T-cell (primary cell): ENCODE measurements at regions not wholly inside any gene's neighbourhood (a gene's known extent, or its start where the extent isn't known, plus 50 kb on each side); places are given as distances from the start of the nearest gene placed in this dataset.

Source experiments
- ATAC-seq, 4 experiments: fragments of 200-7000 bp in 3 of 4; fragments of 150-1000 bp in 1 of 4; cut with Tn5 transposase; replicated peaks in 1 of 4; 1 replicate in 3 of 4; 2 replicates in 1 of 4; pipeline ENCODE4 v1.10.0; 2021; ENCODE audit warnings: moderate library complexity in 3 of 4, mild to moderate bottlenecking in 2 of 4, moderate number of reproducible peaks in 1 of 4
- CTCF ChIA-PET, 2 donors: fragments of 300-600 bp; sonication (Branson Sonifier 250); formaldehyde crosslinking; loops; one replicate each; lab custom pipeline; 2022; ENCODE audit warnings: antibody characterized with exemption in 2 of 2; lab: Charles Lee
- POLR2A ChIA-PET, 2 donors: fragments of 300-600 bp; sonication (Branson Sonifier 250); formaldehyde crosslinking; loops; one replicate each; lab custom pipeline; 2022; ENCODE audit warnings: antibody characterized with exemption in 2 of 2; lab: Charles Lee
- DNase-seq, 35 experiments: peaks; one replicate each; pipeline versions ENCODE4 v3.0.0 to v3.0.0-alpha.2; 2013 to 2023
- H3K27ac ChIP-seq: one replicate; pipeline ENCODE4 v1.5.1; 2013; ENCODE audit warnings: low read length
- H3K27me3 ChIP-seq, 2 experiments: replicated peaks in 1 of 2; 1 replicate in 1 of 2; 2 replicates in 1 of 2; pipeline versions ENCODE4 v1.6.1 to v1.7.0; 2013; ENCODE audit warnings: low read length in 1 of 2, mixed read lengths in 1 of 2; ENCODE audit not compliant: control insufficient read depth in 2 of 2, insufficient read depth in 2 of 2; ENCODE audit errors: extremely low read depth in 1 of 2
- H3K36me3 ChIP-seq, 2 donors: 1 replicate in 1 of 2; 2 replicates in 1 of 2; pipeline versions ENCODE4 v1.6.1 to v1.7.0; 2013; ENCODE audit warnings: low read length in 1 of 2; ENCODE audit not compliant: control insufficient read depth in 2 of 2, insufficient read depth in 1 of 2; ENCODE audit errors: extremely low read depth in 1 of 2
- H3K4me1 ChIP-seq, 2 experiments: 1 replicate in 1 of 2; 2 replicates in 1 of 2; pipeline versions ENCODE4 v1.6.1 to v1.7.0; 2013; ENCODE audit warnings: low read length in 2 of 2, mixed read lengths in 1 of 2; ENCODE audit not compliant: insufficient read depth in 2 of 2, control insufficient read depth in 1 of 2; ENCODE audit errors: extremely low read depth in 1 of 2
- H3K4me3 ChIP-seq, 2 donors: 1 replicate in 1 of 2; 2 replicates in 1 of 2; pipeline versions ENCODE4 v1.5.1 to v1.7.0; 2013; ENCODE audit warnings: mild to moderate bottlenecking in 2 of 2, low read length in 1 of 2, moderate library complexity in 1 of 2; ENCODE audit not compliant: control insufficient read depth in 1 of 2; ENCODE audit errors: extremely low read depth in 1 of 2
- H3K9me3 ChIP-seq: 2 replicates; pipeline ENCODE4 v1.7.0; 2013
- H3K27ac Mint-ChIP-seq, 2 donors: one replicate each; pipeline ENCODE4 v1.8.0; 2020 to 2021; ENCODE audit warnings: mild to moderate bottlenecking in 2 of 2, mixed read lengths in 2 of 2
- H3K27me3 Mint-ChIP-seq, 2 donors: one replicate each; pipeline ENCODE4 v1.8.0; 2021 to 2022; ENCODE audit warnings: mixed read lengths in 2 of 2
- H3K36me3 Mint-ChIP-seq: one replicate; pipeline ENCODE4 v1.8.0; 2021; ENCODE audit warnings: mixed read lengths
- H3K4me1 Mint-ChIP-seq, 3 donors: one replicate each; pipeline ENCODE4 v1.8.0; 2020 to 2022; ENCODE audit warnings: mixed read lengths in 3 of 3, mild to moderate bottlenecking in 1 of 3
- H3K4me3 Mint-ChIP-seq, 3 donors: one replicate each; pipeline ENCODE4 v1.8.0; 2020 to 2022; ENCODE audit warnings: mild to moderate bottlenecking in 3 of 3, mixed read lengths in 3 of 3, moderate library complexity in 3 of 3
- H3K9me3 Mint-ChIP-seq, 3 donors: one replicate each; pipeline ENCODE4 v1.8.0; 2020 to 2022; ENCODE audit warnings: mixed read lengths in 3 of 3
- WGBS: methylation state at CpG from one replicate; pipeline ENCODE4 v1.1.5; 2013; ENCODE audit warnings: missing lambda C conversion rate; ENCODE audit not compliant: insufficient coverage; 5-methylcytosine and 5-hydroxymethylcytosine counted together

GRCh38 chr1:182288749-182289604 lies 102.6 kb downstream of the GLUL start:
- Histone ChIP-seq H3K36me3 (no peaks in the 10 kb centered on the region), H3K27ac (no peak overlapping the region), H3K9me3 (no peaks in the 10 kb centered on the region), H3K4me1 (no peaks in the 10 kb centered on the region), H3K4me3 (no peak overlapping the region), H3K27me3 (no peaks in the 10 kb centered on the region)
- Mint-ChIP-seq H3K27me3 (no peaks in the 10 kb centered on the region), H3K27ac (no peak overlapping the region), H3K4me3 (no peak overlapping the region), H3K9me3 (no peaks in the 10 kb centered on the region), H3K36me3 (no peaks in the 10 kb centered on the region), H3K4me1 (peaks cover 3 to 14% (median 9%) of the 10 kb centered on the region in 3 donors)
- DNase-seq (no peak), ATAC-seq (no peak)
- 100% methylated on average over 1 of the region's 4 CpGs for WGBS
- ChIA-PET CTCF (interaction anchor here (0.6 to 1.4 kb wide), 4 partner anchors 8 to 235 kb away, joined by 3 to 5 read pairs (median 4); no protein-coding TSS in a partner anchor), POLR2A (no interaction called here)

- Histone ChIP-seq H3K9me3 (no peaks in the 10 kb centered on the region), H3K4me1 (no peaks in the 10 kb centered on the region), H3K4me3 (no peak overlapping the region), H3K36me3 (no peaks in the 10 kb centered on the region), H3K27ac (no peak overlapping the region), H3K27me3 (no peaks in the 10 kb centered on the region)
- DNase-seq (no peak), ATAC-seq (no peak)
- H3K36me3 Mint-ChIP-seq, result no peaks in the 10 kb centered on the region
- H3K4me3 Mint-ChIP-seq, result no peak overlapping the region
- no peaks in the 10 kb centered on the region for H3K9me3 Mint-ChIP-seq
- H3K27me3 Mint-ChIP-seq, result peaks cover 0 to 3% of the 10 kb centered on the region in 2 donors
- WGBS, result 86% methylated on average over 2 of the region's 2 CpGs
- no peak overlapping the region for H3K27ac Mint-ChIP-seq
- POLR2A ChIA-PET, result interaction anchor here in 1 of 2 donors (0.6 kb wide), 1 partner anchor 45 kb away, joined by 4 read pairs; no protein-coding TSS in a partner anchor
- CTCF ChIA-PET, result no interaction called here
- H3K4me1 Mint-ChIP-seq, result peaks cover 3 to 14% (median 11%) of the 10 kb centered on the region in 3 donors
Measured at GRCh38 chr1:182286761-182287160, 104.8 kb downstream of the GLUL start.

GRCh38 chr1:182283746-182284544 lies 107.6 kb downstream of the GLUL start:
- H3K36me3 ChIP-seq, result no peaks in the 10 kb centered on the region
- no CpG with 5 or more reads among the region's 3 CpGs for whole genome bisulfite sequencing
- ChIA-PET POLR2A (no interaction called here), CTCF (no interaction called here)
- H3K4me3 ChIP-seq, result no peak overlapping the region
- no peaks in the 10 kb centered on the region for H3K36me3 Mint-ChIP-seq
- no peaks in the 10 kb centered on the region for H3K9me3 ChIP-seq
- no peaks in the 10 kb centered on the region for H3K27me3 ChIP-seq
- no peaks in the 10 kb centered on the region for H3K9me3 Mint-ChIP-seq
- no peak overlapping the region for H3K27ac Mint-ChIP-seq
- no peak overlapping the region for H3K4me3 Mint-ChIP-seq
- H3K4me1 Mint-ChIP-seq, result peaks cover 3 to 7% (median 7%) of the 10 kb centered on the region in 3 donors
- H3K27ac ChIP-seq, result no peak overlapping the region
- DNase-seq, result no peak
- H3K4me1 ChIP-seq, result no peaks in the 10 kb centered on the region
- peaks cover 2 to 8% of the 10 kb centered on the region in 2 donors for H3K27me3 Mint-ChIP-seq
- no peak for ATAC-seq

- H3K4me1 Mint-ChIP-seq, result peaks cover 3 to 7% (median 7%) of the 10 kb centered on the region in 3 donors
- H3K4me3 Mint-ChIP-seq, result no peak overlapping the region
- 93% methylated on average over 6 of the region's 6 CpGs for WGBS
- no peaks in the 10 kb centered on the region for H3K36me3 Mint-ChIP-seq
- no peak overlapping the region for H3K27ac Mint-ChIP-seq
- DNase-seq (no peak), ATAC-seq (no peak)
- Histone ChIP-seq H3K4me1 (no peaks in the 10 kb centered on the region), H3K27ac (no peak overlapping the region), H3K27me3 (no peaks in the 10 kb centered on the region), H3K9me3 (no peaks in the 10 kb centered on the region), H3K36me3 (no peaks in the 10 kb centered on the region), H3K4me3 (no peak overlapping the region)
- no peaks in the 10 kb centered on the region for H3K9me3 Mint-ChIP-seq
- ChIA-PET CTCF (interaction anchor here in 1 of 2 donors (1.0 kb wide), 1 partner anchor 139 kb away, joined by 4 read pairs; no protein-coding TSS in a partner anchor), POLR2A (no interaction called here)
- H3K27me3 Mint-ChIP-seq, result peaks cover 2 to 8% of the 10 kb centered on the region in 2 donors
Measured at GRCh38 chr1:182281541-182281940, 110.0 kb downstream of the GLUL start.

- POLR2A ChIA-PET, result interaction anchor here (0.6 to 0.7 kb wide), 2 partner anchors 102 to 836 kb away, joined by 3 read pairs; no protein-coding TSS in a partner anchor
- Histone ChIP-seq H3K36me3 (no peaks in the 10 kb centered on the region), H3K27ac (no peak overlapping the region), H3K4me3 (no peak overlapping the region), H3K4me1 (no peaks in the 10 kb centered on the region), H3K27me3 (no peaks in the 10 kb centered on the region), H3K9me3 (no peaks in the 10 kb centered on the region)
- peaks cover 2 to 8% of the 10 kb centered on the region in 2 donors for H3K27me3 Mint-ChIP-seq
- WGBS, result no CpG with 5 or more reads among the region's 2 CpGs
- H3K36me3 Mint-ChIP-seq, result no peaks in the 10 kb centered on the region
- H3K4me1 Mint-ChIP-seq, result peaks cover 3 to 7% (median 7%) of the 10 kb centered on the region in 3 donors
- H3K9me3 Mint-ChIP-seq, result no peaks in the 10 kb centered on the region
- no peak for ATAC-seq
- no peak overlapping the region for H3K4me3 Mint-ChIP-seq
- H3K27ac Mint-ChIP-seq, result no peak overlapping the region
- CTCF ChIA-PET, result interaction anchor here in 1 of 2 donors (0.7 kb wide), 1 partner anchor 8 kb away, joined by 3 read pairs; no protein-coding TSS in a partner anchor
- DNase-seq, result no peak
Measured at GRCh38 chr1:182280504-182280900, 111.1 kb downstream of the GLUL start.
